SKM-1 (cell line): ENCODE measurements at regions not wholly inside any gene's neighbourhood (a gene's known extent, or its start where the extent isn't known, plus 50 kb on each side); places are given as distances from the start of the nearest gene placed in this dataset.
"Not testable (repeated sequence)": the region's sequence is repeated elsewhere in the genome, so short reads cannot be mapped to it uniquely, and the experiment has no call there.

Experiments
- DNase-seq: peaks from one replicate; lab custom pipeline; 2025; ENCODE audit not compliant: unreplicated experiment; lab: John Stamatoyannopoulos, UW

DNA sequence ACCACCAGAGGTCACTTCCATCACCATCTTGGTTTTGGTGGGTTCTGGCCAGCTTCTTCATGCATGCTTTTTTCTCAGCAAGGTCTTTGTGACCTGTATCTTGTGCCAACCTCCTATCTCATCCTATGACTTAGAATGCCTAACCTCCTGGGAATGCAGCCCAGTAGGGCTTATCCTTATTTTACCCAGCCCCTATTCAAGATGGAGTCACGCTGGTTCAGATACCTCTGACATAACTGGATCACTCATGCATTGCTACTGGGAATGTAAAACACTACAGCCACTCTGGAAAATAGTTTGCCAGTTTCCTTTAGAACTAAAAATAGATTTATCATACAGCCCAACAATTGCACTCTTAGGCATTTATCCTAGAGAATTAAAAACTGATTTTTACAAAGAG, 219.2 kb downstream of the IRS1 start:
- no peak for DNase-seq

- no peak for DNase-seq
These were observed 220.1 kb downstream of the IRS1 start for GRCh38 chr2:226579519-226579918.

DNA sequence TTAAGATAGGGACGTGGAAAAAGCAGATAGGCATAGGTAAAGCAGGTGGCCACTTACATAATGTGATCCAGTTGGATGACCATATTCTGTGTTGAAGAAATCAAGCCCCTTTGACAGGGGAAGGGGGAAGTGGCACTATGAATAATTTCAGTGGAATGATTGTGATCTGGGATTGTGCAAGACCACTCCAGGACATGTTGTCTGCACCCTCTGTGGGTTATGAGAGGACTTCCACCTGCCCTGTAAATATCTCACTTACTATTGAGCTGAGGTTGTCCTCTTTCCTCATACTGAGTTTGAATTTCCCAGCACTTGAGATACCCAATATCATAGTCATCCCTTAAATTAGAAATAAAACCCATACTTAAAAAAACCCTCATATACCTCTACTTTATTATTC, 220.7 kb downstream of the IRS1 start:
- no peak for DNase-seq

- DNase-seq, result no peak
These were observed 221.2 kb downstream of the IRS1 start for GRCh38 chr2:226578373-226578772.

- DNase-seq, result no peak
These were observed 223.7 kb downstream of the IRS1 start for GRCh38 chr2:226575928-226576327.

DNA sequence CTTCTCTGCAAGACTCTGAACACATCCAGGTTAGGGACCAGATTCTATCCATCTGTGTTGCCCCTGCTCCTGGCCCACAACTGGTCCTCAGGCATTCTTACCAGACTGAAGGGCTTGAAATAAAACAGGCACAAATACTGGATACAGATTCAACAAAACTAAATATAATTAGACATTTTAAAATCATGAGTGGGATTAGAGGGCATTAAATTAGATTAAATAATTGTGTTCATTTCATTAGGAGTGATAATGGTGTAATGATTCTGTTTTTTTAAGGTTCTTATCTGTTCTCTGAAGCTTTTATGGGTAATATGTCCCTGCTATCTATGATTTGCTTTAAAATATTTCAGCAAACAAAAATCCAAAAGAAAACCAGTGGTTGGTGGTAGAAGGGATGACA, 226.5 kb downstream of the IRS1 start:
- DNase-seq, result no peak

GRCh38 chr2:226564667-226565066, 235.0 kb downstream of the IRS1 start:
- DNase-seq, result no peak

DNA sequence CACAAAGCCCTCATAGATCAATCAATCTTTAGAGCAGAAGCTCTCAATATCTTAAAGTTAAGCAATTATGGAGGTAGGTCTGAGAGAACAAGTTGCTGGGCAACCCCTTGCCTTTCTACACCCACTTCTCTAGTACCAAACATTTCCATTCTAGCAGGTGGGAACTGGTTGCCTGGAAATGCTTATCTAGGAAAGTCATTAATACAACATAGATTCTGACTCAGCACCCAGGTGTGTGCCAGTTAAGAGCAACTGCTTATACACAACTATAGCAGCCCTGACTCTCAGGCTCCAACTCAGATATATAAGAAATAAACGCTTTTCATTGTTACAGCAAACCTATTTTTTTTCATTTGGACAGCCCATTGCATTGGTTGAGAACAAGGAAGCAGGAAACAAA, 237.7 kb downstream of the IRS1 start:
- no peak for DNase-seq

GRCh38 chr2:226560325-226560724, 239.3 kb downstream of the IRS1 start:
- no peak for DNase-seq

DNA sequence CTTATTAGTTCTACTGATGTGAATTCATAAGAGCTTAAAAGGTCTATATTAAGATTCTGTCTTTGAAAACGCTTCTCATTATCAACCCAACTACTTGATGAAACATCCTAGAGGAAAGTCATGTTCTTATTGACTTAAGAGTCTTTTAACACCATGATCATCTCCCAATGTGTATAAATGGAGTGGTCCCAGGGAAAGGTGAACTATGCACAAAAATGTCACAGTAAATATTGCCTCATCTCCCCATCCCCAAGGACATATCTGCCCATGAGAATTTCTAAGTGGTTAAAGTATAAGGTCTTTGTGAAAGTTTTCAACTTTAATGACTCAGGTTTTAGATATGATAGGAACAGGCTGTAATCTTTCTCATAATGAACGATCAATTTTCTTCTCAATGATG, 240.1 kb downstream of the IRS1 start:
- DNase-seq, result no peak

- no peak for DNase-seq
These were observed 241.2 kb downstream of the IRS1 start for GRCh38 chr2:226558418-226558817.

DNA sequence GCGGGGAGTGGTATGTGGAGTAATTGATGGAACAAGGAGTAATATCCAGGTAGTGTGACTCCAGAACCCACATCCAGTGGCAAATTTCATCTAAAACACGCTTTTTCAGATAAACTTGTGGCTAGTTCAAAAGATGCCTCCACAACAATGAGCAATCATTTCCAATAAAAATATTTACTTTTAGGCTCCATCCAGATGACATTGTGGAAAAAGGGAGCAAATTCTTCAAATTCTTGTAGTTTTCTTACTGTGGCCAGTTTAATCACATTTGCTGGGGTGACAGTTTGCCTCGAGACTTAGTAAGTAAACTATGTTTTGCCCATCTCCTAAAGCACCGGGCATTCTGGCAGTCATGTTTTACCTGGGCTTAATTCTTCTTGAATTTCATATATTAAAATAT, 243.6 kb downstream of the IRS1 start:
- DNase-seq, result no peak

DNA sequence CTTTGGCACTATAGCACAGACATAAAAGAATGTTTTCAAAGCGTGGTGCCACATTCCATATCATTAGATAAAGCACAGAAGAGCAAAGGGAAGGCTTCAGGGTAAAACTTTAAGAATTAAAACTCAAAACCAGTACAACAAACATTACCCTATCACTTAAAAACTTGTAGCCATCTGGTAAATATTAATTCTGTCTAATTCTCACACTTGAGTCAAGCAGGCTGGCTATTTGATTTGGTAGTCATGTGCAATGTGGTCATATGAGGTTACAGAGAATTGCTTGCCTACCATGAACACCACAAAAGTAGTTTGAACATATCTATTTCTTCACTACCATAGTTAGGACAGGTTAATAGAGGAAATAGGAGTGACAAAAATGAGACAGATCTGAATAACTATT, 244.9 kb downstream of the IRS1 start:
- DNase-seq, result no peak

DNA sequence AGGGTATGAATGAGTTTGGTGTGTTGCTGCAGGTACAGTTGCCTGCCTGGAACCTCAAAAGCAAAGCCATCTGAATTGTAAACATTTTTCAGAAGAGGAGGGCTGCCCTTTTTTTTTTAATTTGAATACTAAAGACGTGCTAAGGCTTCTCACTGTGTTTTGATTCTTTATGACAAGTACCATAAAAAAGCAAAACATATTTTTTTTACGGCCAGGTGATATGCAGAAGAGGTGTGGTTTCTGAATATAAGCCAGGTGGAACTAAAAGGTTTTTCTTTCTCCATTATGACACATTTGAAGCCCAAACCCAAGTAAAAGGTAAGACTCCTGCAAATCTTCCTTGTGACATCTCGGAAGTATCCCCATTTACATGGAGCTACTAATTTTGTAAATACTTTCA, 246.3 kb downstream of the IRS1 start:
- DNase-seq, result no peak

GRCh38 chr2:226552571-226553285, 246.9 kb downstream of the IRS1 start:
- no peak for DNase-seq

- DNase-seq, result no peak
These were observed 247.9 kb downstream of the IRS1 start for GRCh38 chr2:226551522-226552250.

- DNase-seq, result no peak
These were observed 248.8 kb downstream of the IRS1 start for GRCh38 chr2:226550801-226551200.

DNA sequence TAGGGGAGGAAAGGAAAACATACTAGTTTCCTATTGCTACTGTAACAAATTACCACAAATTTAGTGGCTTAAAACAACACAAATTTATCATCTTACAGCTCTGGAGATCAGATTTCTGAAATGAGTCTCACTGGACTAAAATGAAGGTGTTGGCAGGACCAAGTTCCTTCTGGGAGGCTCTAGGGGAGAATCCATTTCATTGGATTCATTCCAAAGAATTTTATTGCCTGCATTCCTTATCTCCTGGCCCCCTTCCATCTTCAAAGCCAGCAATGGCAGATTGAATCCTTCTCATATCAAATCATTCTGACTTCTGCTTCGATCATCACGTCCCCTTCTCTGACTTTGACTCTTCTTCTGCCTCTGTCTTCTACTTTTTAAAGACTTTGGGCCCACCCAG, 250.9 kb downstream of the IRS1 start:
- no peak for DNase-seq

- no peak for DNase-seq
These were observed 254.9 kb downstream of the IRS1 start for GRCh38 chr2:226544596-226545210.

DNA sequence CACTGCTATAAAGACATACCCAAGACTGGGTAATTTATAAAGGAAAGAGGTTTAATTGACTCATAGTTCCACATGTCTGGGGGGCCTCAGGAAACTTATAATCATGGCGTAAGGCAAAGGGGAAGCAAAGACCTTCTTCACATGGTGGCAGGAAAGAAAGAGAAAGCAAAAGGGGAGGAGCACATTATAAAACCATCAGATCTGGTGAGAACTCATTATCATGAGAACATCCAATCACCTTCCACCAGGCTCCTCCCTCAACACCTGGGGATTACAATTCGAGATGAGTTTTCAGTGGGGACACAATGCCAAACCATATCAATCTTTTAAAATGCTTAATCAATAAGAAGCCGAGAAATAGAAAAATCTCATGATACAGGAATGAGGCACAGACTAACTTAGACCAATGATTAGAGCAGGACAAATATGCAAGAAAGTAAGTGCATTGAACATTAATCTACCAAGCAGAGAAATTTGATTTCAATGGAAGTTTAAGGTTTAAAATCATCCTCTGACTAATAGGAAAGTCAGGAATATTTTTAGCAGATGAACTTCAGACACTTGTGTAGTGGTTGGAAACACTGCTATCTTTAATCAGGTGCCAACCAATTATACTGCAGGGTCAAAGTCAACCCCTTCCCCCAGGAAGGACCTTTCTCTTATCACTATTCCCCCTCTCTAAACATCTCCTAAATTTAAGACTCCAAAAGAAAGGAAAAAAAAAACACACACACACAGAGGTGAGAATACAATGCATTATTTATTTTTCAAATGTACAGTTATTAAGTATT, 259.2 kb downstream of the IRS1 start:
- DNase-seq, result no peak

- no peak for DNase-seq
These were observed 263.2 kb downstream of the IRS1 start for GRCh38 chr2:226536410-226536809.

GRCh38 chr2:226532976-226533375, 266.6 kb downstream of the IRS1 start:
- DNase-seq, result not testable (repeated sequence)
